DOHH2 (cell line): ENCODE measurements at regions not wholly inside any gene's neighbourhood (a gene's known extent, or its start where the extent isn't known, plus 50 kb on each side); places are given as distances from the start of the nearest gene placed in this dataset.

ENCODE experiments used
- H3F3A ChIP-seq: fragments of 200-600 bp; sonication (generic), shearing (Covaris generic); 2 replicates; pipeline ENCODE4 v1.6.0; 2016; ENCODE audit warnings: antibody characterized with exemption, mild to moderate bottlenecking; ENCODE audit not compliant: control insufficient read depth, insufficient read depth
- H3K27ac ChIP-seq: fragments of 200-600 bp; sonication (generic); 2 replicates; pipeline ENCODE4 v1.5.1; 2014; ENCODE audit warnings: low read depth, mild to moderate bottlenecking, low read length, moderate library complexity
- H3K27me3 ChIP-seq: fragments of 200-600 bp; sonication (generic); 2 replicates; pipeline ENCODE4 v1.6.1; 2014; ENCODE audit warnings: mild to moderate bottlenecking, low read length, mixed read lengths; ENCODE audit not compliant: control insufficient read depth
- H3K36me3 ChIP-seq: fragments of 200-600 bp; sonication (generic); 2 replicates; pipeline ENCODE4 v1.6.1; 2014; ENCODE audit warnings: mild to moderate bottlenecking, low read length, moderate library complexity, mixed read lengths; ENCODE audit not compliant: control insufficient read depth
- H3K4me1 ChIP-seq: fragments of 200-600 bp; sonication (generic); 2 replicates; pipeline ENCODE4 v1.6.1; 2014; ENCODE audit warnings: mild to moderate bottlenecking, low read length, mixed read lengths; ENCODE audit not compliant: control insufficient read depth
- H3K4me2 ChIP-seq: fragments of 200-600 bp; sonication (generic); 2 replicates; pipeline ENCODE4 v1.6.0; 2014; ENCODE audit warnings: mild to moderate bottlenecking, low read length, moderate library complexity
- H3K4me3 ChIP-seq: fragments of 200-600 bp; sonication (generic); 2 replicates; pipeline ENCODE4 v1.5.1; 2014; ENCODE audit warnings: mild to moderate bottlenecking, low read length, mixed read lengths
- H3K79me2 ChIP-seq: fragments of 200-600 bp; sonication (generic); 2 replicates; pipeline ENCODE4 v1.6.1; 2014; ENCODE audit warnings: mild to moderate bottlenecking, low read length, mixed read lengths; ENCODE audit not compliant: control insufficient read depth
- H3K9me2 ChIP-seq: fragments of 200-600 bp; sonication (generic); replicated peaks from 2 replicates; pipeline ENCODE4 v1.6.1; 2014; ENCODE audit warnings: mild to moderate bottlenecking, low read length, mixed read lengths; ENCODE audit not compliant: control insufficient read depth
- H3K9me3 ChIP-seq: fragments of 200-600 bp; sonication (generic); 2 replicates; pipeline ENCODE4 v1.6.1; 2014; ENCODE audit warnings: antibody characterized with exemption, low read length, mixed read lengths; ENCODE audit not compliant: control insufficient read depth, insufficient read depth
- H4K20me1 ChIP-seq: fragments of 200-600 bp; sonication (generic); 2 replicates; pipeline ENCODE4 v1.6.0; 2014; ENCODE audit warnings: low read depth, mild to moderate bottlenecking, antibody characterized with exemption, low read length, moderate library complexity; ENCODE audit not compliant: control insufficient read depth, insufficient read depth
- EZH2phosphoT487 ChIP-seq: fragments of 200-600 bp; sonication (generic); IDR thresholded peaks from 2 replicates; pipeline ENCODE4 v1.6.1; 2017; ENCODE audit warnings: borderline replicate concordance, mild to moderate bottlenecking, antibody characterized with exemption, low read length, moderate library complexity, mixed read lengths
- TF ChIP-seq, protein P1 (sequence below): fragments of 200-600 bp; sonication (generic); IDR thresholded peaks from one replicate; pipeline ENCODE4 v1.5.1; 2014; ENCODE audit warnings: antibody characterized with exemption, mild to moderate bottlenecking, low read depth, low read length; ENCODE audit not compliant: poor library complexity, severe bottlenecking

DNA sequence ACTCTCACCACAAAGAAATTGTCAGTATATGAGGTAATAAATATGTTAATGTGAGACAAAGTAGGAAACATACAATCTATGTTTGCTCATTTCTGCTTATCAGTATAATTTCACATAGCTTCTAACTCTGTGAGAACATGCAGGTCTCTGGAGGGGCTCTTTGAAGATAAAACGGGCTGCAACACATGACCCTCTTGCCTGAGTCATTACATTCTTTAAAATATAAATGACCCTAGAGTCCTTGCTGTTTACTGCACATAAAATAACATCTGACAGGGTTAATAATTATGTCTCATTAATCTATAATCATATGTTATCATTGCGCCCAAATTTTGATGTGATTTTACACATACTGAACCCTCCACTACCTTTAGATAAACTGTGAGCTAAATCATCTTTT lies 681.5 kb downstream of the ARAP2 start:
- Histone ChIP-seq H3K4me1 (no peaks in the 10 kb centered on the region), H3K79me2 (no peaks in the 10 kb centered on the region), H3K4me3 (no peak overlapping the region), H4K20me1 (no peaks in the 10 kb centered on the region), H3K9me2 (no peaks in the 10 kb centered on the region), H3K27me3 (no peaks in the 10 kb centered on the region), H3K9me3 (peaks cover 10% of the 10 kb centered on the region; the same call in 1 of the 2 replicates), H3K27ac (no peak overlapping the region), H3K36me3 (no peaks in the 10 kb centered on the region), H3F3A (no peaks in the 10 kb centered on the region), H3K4me2 (no peak overlapping the region)
- TF ChIP-seq, protein P1, sequence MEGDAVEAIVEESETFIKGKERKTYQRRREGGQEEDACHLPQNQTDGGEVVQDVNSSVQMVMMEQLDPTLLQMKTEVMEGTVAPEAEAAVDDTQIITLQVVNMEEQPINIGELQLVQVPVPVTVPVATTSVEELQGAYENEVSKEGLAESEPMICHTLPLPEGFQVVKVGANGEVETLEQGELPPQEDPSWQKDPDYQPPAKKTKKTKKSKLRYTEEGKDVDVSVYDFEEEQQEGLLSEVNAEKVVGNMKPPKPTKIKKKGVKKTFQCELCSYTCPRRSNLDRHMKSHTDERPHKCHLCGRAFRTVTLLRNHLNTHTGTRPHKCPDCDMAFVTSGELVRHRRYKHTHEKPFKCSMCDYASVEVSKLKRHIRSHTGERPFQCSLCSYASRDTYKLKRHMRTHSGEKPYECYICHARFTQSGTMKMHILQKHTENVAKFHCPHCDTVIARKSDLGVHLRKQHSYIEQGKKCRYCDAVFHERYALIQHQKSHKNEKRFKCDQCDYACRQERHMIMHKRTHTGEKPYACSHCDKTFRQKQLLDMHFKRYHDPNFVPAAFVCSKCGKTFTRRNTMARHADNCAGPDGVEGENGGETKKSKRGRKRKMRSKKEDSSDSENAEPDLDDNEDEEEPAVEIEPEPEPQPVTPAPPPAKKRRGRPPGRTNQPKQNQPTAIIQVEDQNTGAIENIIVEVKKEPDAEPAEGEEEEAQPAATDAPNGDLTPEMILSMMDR: no peak
- TF ChIP-seq EZH2phosphoT487: no peak

GRCh38 chr4:35565640-35566039 lies 678.7 kb downstream of the ARAP2 start:
- Histone ChIP-seq H3K27me3 (no peaks in the 10 kb centered on the region), H3K4me2 (no peak overlapping the region), H3K4me1 (no peaks in the 10 kb centered on the region), H3F3A (no peaks in the 10 kb centered on the region), H3K9me2 (no peaks in the 10 kb centered on the region), H3K36me3 (no peaks in the 10 kb centered on the region), H3K4me3 (no peak overlapping the region), H3K9me3 (no peaks in the 10 kb centered on the region), H4K20me1 (no peaks in the 10 kb centered on the region), H3K79me2 (no peaks in the 10 kb centered on the region), H3K27ac (no peak overlapping the region)
- no peak for TF ChIP-seq EZH2phosphoT487
- TF ChIP-seq, protein P1: no peak

- Histone ChIP-seq H3F3A (no peaks in the 10 kb centered on the region), H4K20me1 (no peaks in the 10 kb centered on the region), H3K4me1 (no peaks in the 10 kb centered on the region), H3K27me3 (no peaks in the 10 kb centered on the region), H3K4me2 (no peak overlapping the region), H3K9me3 (no peaks in the 10 kb centered on the region), H3K79me2 (no peaks in the 10 kb centered on the region), H3K36me3 (no peaks in the 10 kb centered on the region), H3K9me2 (no peaks in the 10 kb centered on the region), H3K4me3 (no peak overlapping the region), H3K27ac (no peak overlapping the region)
- no peak for TF ChIP-seq EZH2phosphoT487
- TF ChIP-seq, protein P1: no peak
Measured at GRCh38 chr4:35591035-35591434, 653.3 kb downstream of the ARAP2 start.

- no peaks in the 10 kb centered on the region for H3F3A ChIP-seq
- H4K20me1 ChIP-seq: no peaks in the 10 kb centered on the region
- no peaks in the 10 kb centered on the region for H3K9me3 ChIP-seq
- no peaks in the 10 kb centered on the region for H3K27me3 ChIP-seq
- no peak overlapping the region for H3K27ac ChIP-seq
- H3K4me2 ChIP-seq: no peak overlapping the region
- H3K9me2 ChIP-seq: no peaks in the 10 kb centered on the region
- TF ChIP-seq EZH2phosphoT487: no peak
- TF ChIP-seq, protein P1: no peak
- H3K4me1 ChIP-seq: no peaks in the 10 kb centered on the region
- no peak overlapping the region for H3K4me3 ChIP-seq
- H3K79me2 ChIP-seq: no peaks in the 10 kb centered on the region
- no peaks in the 10 kb centered on the region for H3K36me3 ChIP-seq
Measured at GRCh38 chr4:35604252-35604651, 640.1 kb downstream of the ARAP2 start.
